Natural killer cell (primary cell): ENCODE measurements at regions not wholly inside any gene's neighbourhood (a gene's known extent, or its start where the extent isn't known, plus 50 kb on each side); places are given as distances from the start of the nearest gene placed in this dataset.

Experiments used
- ATAC-seq, 3 donors: fragments of 150-1000 bp in 2 of 3; fragments of 200-7000 bp in 1 of 3; cut with Tn5 transposase; 1 replicate in 1 of 3; 2 replicates in 2 of 3; pipeline ENCODE4 v1.10.0; 2021; ENCODE audit warnings: mild to moderate bottlenecking in 2 of 3, moderate library complexity in 2 of 3
- DNase-seq, 2 donors: peaks; one replicate each; pipeline versions ENCODE4 v3.0.0 to v3.0.0-alpha.2; 2013 to 2021; ENCODE audit warnings: mixed read lengths in 1 of 2
- H3K27ac ChIP-seq: one replicate; pipeline ENCODE4 v1.5.1; 2013; ENCODE audit warnings: mild to moderate bottlenecking, low read length
- H3K27me3 ChIP-seq: one replicate; pipeline ENCODE4 v1.6.1; 2013; ENCODE audit warnings: low read length; ENCODE audit not compliant: control insufficient read depth, insufficient read depth
- H3K36me3 ChIP-seq: one replicate; pipeline ENCODE4 v1.6.1; 2013; ENCODE audit warnings: low read length; ENCODE audit not compliant: control insufficient read depth, insufficient read depth
- H3K4me1 ChIP-seq: one replicate; pipeline ENCODE4 v1.6.1; 2013; ENCODE audit warnings: low read length; ENCODE audit not compliant: control insufficient read depth, insufficient read depth
- H3K4me3 ChIP-seq: one replicate; pipeline ENCODE4 v1.5.1; 2013; ENCODE audit warnings: low read length
- H3K9me3 ChIP-seq: one replicate; pipeline ENCODE4 v1.6.1; 2013; ENCODE audit warnings: low read length; ENCODE audit not compliant: control insufficient read depth, insufficient read depth
- H3K27ac Mint-ChIP-seq, 2 donors: one replicate each; pipeline ENCODE4 v1.8.0; 2022; ENCODE audit warnings: mild to moderate bottlenecking in 2 of 2, mixed read lengths in 2 of 2, moderate library complexity in 1 of 2
- H3K27me3 Mint-ChIP-seq, 2 donors: one replicate each; pipeline ENCODE4 v1.8.0; 2022; ENCODE audit warnings: low read depth in 2 of 2, mixed read lengths in 2 of 2
- H3K36me3 Mint-ChIP-seq: one replicate; pipeline ENCODE4 v1.8.0; 2022; ENCODE audit warnings: mixed read lengths
- H3K4me1 Mint-ChIP-seq, 2 donors: one replicate each; pipeline ENCODE4 v1.8.0; 2022; ENCODE audit warnings: mixed read lengths in 2 of 2
- H3K4me3 Mint-ChIP-seq: one replicate; pipeline ENCODE4 v1.8.0; 2022; ENCODE audit warnings: mild to moderate bottlenecking, moderate library complexity, mixed read lengths
- H3K9me3 Mint-ChIP-seq, 2 donors: one replicate each; pipeline ENCODE4 v1.8.0; 2022; ENCODE audit warnings: mixed read lengths in 2 of 2
- CTCF ChIP-seq: fragments of 200-600 bp; IDR thresholded peaks from one replicate; pipeline ENCODE4 v1.8.0; 2022; ENCODE audit warnings: antibody characterized with exemption
- WGBS: methylation state at CpG from one replicate; pipeline ENCODE4 v1.1.7; 2013; ENCODE audit warnings: missing lambda C conversion rate; ENCODE audit not compliant: insufficient coverage; 5-methylcytosine and 5-hydroxymethylcytosine counted together
- intact Hi-C: fragments of 100-400 bp; cut with micrococcal nuclease; formaldehyde crosslinking; loops from one replicate; pipeline ENCODE4 v1.14.2; 2022

- Histone ChIP-seq H3K36me3 (no peaks in the 10 kb centered on the region), H3K27me3 (no peaks in the 10 kb centered on the region), H3K4me3 (no peak overlapping the region), H3K4me1 (no peaks in the 10 kb centered on the region), H3K27ac (no peak overlapping the region), H3K9me3 (peaks cover 4% of the 10 kb centered on the region)
- Mint-ChIP-seq H3K27ac (no peak overlapping the region), H3K4me1 (no peaks in the 10 kb centered on the region), H3K27me3 (no peaks in the 10 kb centered on the region), H3K4me3 (no peak overlapping the region), H3K36me3 (peaks cover 19% of the 10 kb centered on the region), H3K9me3 (peaks cover 18 to 30% of the 10 kb centered on the region in 2 donors)
- WGBS: 72% methylated on average over 2 of the region's 3 CpGs
- TF ChIP-seq CTCF: no peak
- intact Hi-C loops: no loop called here
- DNase-seq (no peak), ATAC-seq (no peak)
Observed at GRCh38 chr4:60544981-60545380, 655.1 kb upstream of the ADGRL3 start.

- H3K27ac ChIP-seq: no peak overlapping the region
- no peaks in the 10 kb centered on the region for H3K9me3 ChIP-seq
- ATAC-seq (no peak), DNase-seq (no peak)
- Mint-ChIP-seq H3K9me3 (peaks cover 12 to 29% of the 10 kb centered on the region in 2 donors), H3K4me1 (no peaks in the 10 kb centered on the region), H3K4me3 (no peak overlapping the region), H3K27ac (no peak overlapping the region), H3K27me3 (no peaks in the 10 kb centered on the region), H3K36me3 (no peaks in the 10 kb centered on the region)
- 60% methylated on average over 1 of the region's 2 CpGs for WGBS
- intact Hi-C loops: no loop called here
- TF ChIP-seq CTCF: no peak
- no peak overlapping the region for H3K4me3 ChIP-seq
- no peaks in the 10 kb centered on the region for H3K36me3 ChIP-seq
- no peaks in the 10 kb centered on the region for H3K4me1 ChIP-seq
- no peaks in the 10 kb centered on the region for H3K27me3 ChIP-seq
Observed at GRCh38 chr4:60562334-60562733, 637.8 kb upstream of the ADGRL3 start.

GRCh38 chr4:60565558-60565957 lies 634.6 kb upstream of the ADGRL3 start:
- DNase-seq: no peak
- no peaks in the 10 kb centered on the region for H3K27me3 Mint-ChIP-seq
- Histone ChIP-seq H3K9me3 (peaks cover 14% of the 10 kb centered on the region), H3K4me3 (no peak overlapping the region), H3K36me3 (no peaks in the 10 kb centered on the region), H3K27ac (no peak overlapping the region), H3K27me3 (no peaks in the 10 kb centered on the region), H3K4me1 (no peaks in the 10 kb centered on the region)
- intact Hi-C loops: no loop called here
- 89% methylated on average over 7 of the region's 7 CpGs for WGBS
- H3K36me3 Mint-ChIP-seq: peaks cover 7% of the 10 kb centered on the region
- H3K9me3 Mint-ChIP-seq: peaks cover 13 to 29% of the 10 kb centered on the region in 2 donors
- H3K4me1 Mint-ChIP-seq: no peaks in the 10 kb centered on the region
- no peak for ATAC-seq
- H3K4me3 Mint-ChIP-seq: no peak overlapping the region
- no peak overlapping the region for H3K27ac Mint-ChIP-seq
- no peak for TF ChIP-seq CTCF

- Mint-ChIP-seq H3K27me3 (no peaks in the 10 kb centered on the region), H3K4me3 (no peak overlapping the region), H3K27ac (no peak overlapping the region), H3K4me1 (no peaks in the 10 kb centered on the region), H3K36me3 (peaks cover 13% of the 10 kb centered on the region), H3K9me3 (peaks cover 12 to 16% of the 10 kb centered on the region in 2 donors)
- H3K4me1 ChIP-seq: no peaks in the 10 kb centered on the region
- DNase-seq: no peak
- H3K27me3 ChIP-seq: no peaks in the 10 kb centered on the region
- ATAC-seq: no peak
- no peak overlapping the region for H3K4me3 ChIP-seq
- peaks cover 1% of the 10 kb centered on the region for H3K9me3 ChIP-seq
- no peaks in the 10 kb centered on the region for H3K36me3 ChIP-seq
- no peak overlapping the region for H3K27ac ChIP-seq
- TF ChIP-seq CTCF: no peak
- intact Hi-C loops: no loop called here
Observed at GRCh38 chr4:60575336-60575735, 624.8 kb upstream of the ADGRL3 start.
